ENCODE measurements at regions not wholly inside any gene's neighbourhood (a gene's known extent, or its start where the extent isn't known, plus 50 kb on each side); places are given as distances from the start of the nearest gene placed in this dataset.

DNA sequence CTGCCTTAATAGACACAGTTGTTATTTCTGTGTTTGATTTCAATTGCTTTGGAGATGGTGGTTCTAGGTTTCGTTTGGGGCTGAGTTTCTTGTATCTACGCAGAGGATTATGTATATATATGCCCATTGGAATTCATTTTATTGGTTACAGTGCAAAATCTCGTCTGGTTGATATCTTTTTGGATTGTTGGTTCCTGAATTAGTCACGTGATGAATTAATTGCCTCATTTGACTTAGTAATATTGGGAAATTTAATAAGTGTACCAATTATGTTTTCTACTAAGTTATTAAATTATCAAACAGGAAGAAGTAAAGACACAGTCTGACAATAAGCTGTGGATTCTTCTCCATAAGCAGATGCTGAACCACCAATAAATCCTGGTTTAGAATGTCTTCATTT is 467.9 kb upstream of the TENM3 start:
- no peak overlapping the region for H3K4me3 ChIP-seq (ENCODE audit: control insufficient read depth, low read depth, low read length)
- TF ChIP-seq, protein P1, sequence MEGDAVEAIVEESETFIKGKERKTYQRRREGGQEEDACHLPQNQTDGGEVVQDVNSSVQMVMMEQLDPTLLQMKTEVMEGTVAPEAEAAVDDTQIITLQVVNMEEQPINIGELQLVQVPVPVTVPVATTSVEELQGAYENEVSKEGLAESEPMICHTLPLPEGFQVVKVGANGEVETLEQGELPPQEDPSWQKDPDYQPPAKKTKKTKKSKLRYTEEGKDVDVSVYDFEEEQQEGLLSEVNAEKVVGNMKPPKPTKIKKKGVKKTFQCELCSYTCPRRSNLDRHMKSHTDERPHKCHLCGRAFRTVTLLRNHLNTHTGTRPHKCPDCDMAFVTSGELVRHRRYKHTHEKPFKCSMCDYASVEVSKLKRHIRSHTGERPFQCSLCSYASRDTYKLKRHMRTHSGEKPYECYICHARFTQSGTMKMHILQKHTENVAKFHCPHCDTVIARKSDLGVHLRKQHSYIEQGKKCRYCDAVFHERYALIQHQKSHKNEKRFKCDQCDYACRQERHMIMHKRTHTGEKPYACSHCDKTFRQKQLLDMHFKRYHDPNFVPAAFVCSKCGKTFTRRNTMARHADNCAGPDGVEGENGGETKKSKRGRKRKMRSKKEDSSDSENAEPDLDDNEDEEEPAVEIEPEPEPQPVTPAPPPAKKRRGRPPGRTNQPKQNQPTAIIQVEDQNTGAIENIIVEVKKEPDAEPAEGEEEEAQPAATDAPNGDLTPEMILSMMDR (IDR thresholded peaks at IDR 0.05; ENCODE audit: control insufficient read depth, insufficient read depth, low read depth, low read length, missing control alignments): no peak
- DNase-seq (ENCODE audit: low read depth): no peak

DNA sequence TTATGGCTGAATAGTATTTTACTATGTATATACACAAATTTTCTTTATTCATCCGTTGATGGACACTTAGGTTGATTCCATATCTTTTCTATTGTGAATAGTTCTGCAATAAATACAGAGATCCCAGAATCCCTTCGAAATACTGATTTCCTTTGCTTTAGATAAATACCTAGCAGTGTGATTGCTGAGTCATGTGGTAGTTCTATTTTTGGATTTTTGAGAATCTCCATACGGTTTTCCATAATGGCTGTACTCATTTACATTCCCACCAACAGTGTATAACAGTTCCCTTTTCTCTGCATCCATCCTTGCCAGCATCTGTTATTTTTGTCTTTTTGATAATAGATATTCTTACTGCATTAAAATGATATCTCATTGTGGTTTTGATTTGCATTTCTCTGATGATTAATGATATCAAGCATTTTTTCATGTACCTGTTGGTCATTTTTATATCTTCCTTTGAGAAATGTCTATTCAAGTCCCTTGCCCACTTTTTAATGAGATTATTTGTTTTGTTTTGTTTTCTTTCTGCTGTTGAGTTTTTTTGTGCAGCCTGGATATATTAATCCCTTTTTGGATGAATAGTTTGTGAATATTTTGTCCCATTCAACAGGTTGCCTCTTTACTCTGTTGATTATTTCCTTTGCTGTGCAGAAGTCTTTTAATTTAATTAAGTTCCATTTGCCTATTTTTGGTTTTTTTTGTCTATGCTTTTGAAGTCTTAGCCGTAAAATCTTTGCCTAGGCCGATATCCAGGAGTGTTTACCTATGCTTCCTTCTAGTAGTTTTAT is 466.7 kb upstream of the TENM3 start:
- no peak overlapping the region for H3K4me3 ChIP-seq (ENCODE audit: control insufficient read depth, low read depth, low read length)
- no peak for DNase-seq (ENCODE audit: low read depth)
- TF ChIP-seq, protein P1 (IDR thresholded peaks at IDR 0.05; ENCODE audit: control insufficient read depth, insufficient read depth, low read depth, low read length, missing control alignments): no peak

DNA sequence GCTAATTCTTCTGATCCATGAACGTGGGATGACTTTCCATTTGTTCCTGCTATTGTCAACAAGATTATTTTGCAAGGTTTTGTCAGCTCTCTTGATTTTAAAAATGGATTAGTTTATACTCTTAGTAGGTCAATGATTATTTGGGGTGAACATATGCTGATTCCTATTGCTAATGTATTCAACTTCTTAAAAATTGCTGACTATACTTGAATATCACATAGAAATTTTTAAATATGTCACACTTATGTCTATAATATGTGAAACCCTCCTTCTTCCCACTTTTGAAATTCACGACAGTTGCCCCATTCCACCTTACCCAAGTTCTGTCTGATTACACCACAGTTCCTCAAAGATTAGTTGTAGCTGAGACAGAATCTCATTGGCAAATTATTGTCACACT is 465.7 kb upstream of the TENM3 start:
- DNase-seq (ENCODE audit: low read depth): no peak
- no peak overlapping the region for H3K4me3 ChIP-seq (ENCODE audit: control insufficient read depth, low read depth, low read length)
- TF ChIP-seq, protein P1 (IDR thresholded peaks at IDR 0.05; ENCODE audit: control insufficient read depth, insufficient read depth, low read depth, low read length, missing control alignments): no peak

DNA sequence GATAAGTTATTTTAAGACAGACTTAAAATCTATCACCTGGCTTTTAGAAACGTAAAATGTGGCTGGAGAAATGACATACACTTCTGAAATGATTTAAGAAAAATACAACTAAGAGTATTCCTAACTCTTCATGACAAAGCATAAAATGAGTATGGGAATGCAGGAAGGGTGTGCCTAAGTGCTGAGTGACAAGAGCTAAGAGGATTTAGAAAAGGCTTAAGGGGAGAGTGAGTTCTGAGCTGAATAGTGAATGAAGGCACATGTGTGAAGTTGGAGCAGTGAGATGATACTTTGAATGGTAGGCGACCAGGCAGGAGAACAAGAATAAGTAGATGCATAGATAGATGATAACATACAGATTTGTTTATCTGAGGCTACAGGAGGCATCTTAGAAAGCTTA is 458.3 kb upstream of the TENM3 start:
- DNase-seq (ENCODE audit: low read depth): no peak
- TF ChIP-seq, protein P1 (IDR thresholded peaks at IDR 0.05; ENCODE audit: control insufficient read depth, insufficient read depth, low read depth, low read length, missing control alignments): no peak

DNA sequence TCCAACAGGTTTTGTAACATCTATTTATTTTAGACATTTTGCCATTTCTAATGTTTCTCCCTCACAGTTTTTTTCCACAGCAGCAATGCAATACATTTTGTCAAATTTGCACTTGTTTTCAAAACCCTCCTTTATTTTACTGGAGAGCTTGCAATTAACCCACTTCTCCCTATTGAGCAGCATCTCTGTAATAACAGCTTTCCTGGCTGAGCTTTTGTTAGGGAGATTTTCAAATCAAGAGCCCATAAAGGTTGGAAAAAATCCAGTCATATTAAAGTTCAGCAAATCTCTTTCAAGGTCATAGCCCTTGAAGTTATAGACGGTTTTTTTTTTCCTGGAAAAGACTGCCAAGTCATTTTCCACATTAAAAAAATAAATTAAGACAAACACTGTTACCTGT is 450.6 kb upstream of the TENM3 start:
- DNase-seq (ENCODE audit: low read depth): no peak
- TF ChIP-seq, protein P1 (IDR thresholded peaks at IDR 0.05; ENCODE audit: control insufficient read depth, insufficient read depth, low read depth, low read length, missing control alignments): no peak
- H3K4me3 ChIP-seq (ENCODE audit: control insufficient read depth, low read depth, low read length): no peak overlapping the region

More for the DNA sequence above, 458.3 kb upstream of the TENM3 start:
- no peak overlapping the region for H3K4me3 ChIP-seq (ENCODE audit: control insufficient read depth, low read depth, low read length)

DNA sequence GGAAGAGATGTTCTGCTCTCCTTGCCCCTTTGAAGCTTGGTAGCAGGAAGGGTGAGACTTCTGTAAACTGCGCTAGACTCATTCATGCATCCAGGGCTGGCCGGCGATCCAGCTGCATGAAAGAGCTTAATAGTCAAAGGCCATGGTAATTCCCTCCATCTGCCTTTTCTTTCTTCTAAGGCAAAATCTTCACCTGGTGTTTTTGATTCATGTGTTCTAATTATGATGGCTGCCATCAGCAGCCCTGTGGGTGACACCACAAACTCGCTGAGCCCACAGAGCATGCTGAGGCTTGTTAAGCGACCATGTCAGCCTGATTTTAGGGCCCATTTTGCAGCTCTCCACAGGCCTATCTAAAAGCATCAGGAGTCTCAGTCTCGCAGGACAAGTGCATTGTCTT is 450.1 kb upstream of the TENM3 start:
- TF ChIP-seq, protein P1 (IDR thresholded peaks at IDR 0.05; ENCODE audit: control insufficient read depth, insufficient read depth, low read depth, low read length, missing control alignments): no peak
- no peak for DNase-seq (ENCODE audit: low read depth)
- H3K4me3 ChIP-seq (ENCODE audit: control insufficient read depth, low read depth, low read length): no peak overlapping the region

All from AG09309 (cell line).